GM21447 (cell line): ENCODE measurements at regions not wholly inside any gene's neighbourhood (a gene's known extent, or its start where the extent isn't known, plus 50 kb on each side); places are given as distances from the start of the nearest gene placed in this dataset.
A peak's percentile ranks its signal among the peaks of the same experiment; 100 is the strongest.
"Not testable (repeated sequence)": the region's sequence is repeated elsewhere in the genome, so short reads cannot be mapped to it uniquely, and the experiment has no call there.

Experiments used
- ATAC-seq: cut with Tn5 transposase; IDR thresholded peaks from one replicate; pipeline ENCODE4 v1.9.1; 2021; ENCODE audit not compliant: unreplicated experiment

DNA sequence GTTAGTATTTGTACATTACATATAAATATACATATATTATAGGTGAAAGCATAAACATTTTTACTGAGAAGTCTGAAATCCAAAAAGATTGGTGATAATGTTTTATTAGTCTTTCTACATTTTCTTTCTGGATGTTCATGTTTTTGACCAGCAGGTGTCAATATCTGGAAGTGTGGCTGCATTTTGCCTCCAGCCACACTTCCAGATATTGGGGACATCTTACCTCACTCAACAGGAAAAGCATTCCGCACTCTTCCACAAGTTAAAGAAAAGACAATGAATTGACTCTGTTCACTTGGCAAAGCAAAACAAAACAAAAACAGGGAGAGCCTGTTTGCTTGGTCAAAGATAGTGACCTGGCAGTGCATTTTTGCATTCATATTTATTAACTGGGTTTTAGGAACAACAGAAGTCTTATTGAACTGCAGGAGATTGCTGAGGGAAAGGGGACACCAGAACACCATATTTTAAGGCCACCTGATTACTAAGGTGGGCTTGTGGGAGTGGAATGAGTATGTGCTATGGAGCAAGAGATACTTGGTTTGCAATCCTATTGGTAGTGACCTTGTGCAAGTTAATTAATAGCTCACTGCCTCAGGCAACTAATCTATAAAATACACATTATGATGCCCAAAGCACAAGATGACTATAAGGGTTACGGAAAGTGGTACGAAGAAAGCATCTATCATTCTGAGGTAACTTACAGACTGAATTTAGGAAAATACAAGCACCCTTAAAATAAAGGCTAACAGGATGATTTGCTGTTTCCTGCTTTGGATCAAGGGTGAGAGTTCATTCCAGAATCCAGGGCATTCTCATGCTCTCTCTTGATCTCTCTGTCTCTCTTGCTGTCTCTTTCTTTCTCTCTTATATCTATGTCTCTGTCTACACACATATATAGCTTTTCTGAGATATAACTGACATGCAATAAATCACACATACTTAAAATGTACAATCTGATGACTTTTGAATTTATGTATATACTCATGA, 389.9 kb upstream of the EMCN start:
- no peak for ATAC-seq

DNA sequence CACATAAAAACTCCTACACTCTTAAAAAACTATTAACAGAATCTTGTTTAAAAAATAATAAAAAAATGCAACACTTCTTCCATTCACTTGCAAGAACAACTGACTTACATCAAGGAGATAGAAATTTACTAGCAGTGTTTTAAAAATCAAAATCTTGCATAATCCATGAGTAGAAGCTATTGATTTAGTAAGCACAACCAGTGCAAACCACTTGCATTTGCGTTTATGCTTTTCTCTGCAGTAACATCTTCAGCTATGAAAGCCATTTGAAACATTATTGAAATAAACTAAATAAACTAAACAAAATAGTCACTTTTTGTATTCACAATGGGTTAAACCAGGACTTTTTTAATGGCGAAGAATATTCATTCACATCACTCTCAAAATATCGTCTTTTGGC, 389.2 kb upstream of the EMCN start:
- ATAC-seq = no peak

DNA sequence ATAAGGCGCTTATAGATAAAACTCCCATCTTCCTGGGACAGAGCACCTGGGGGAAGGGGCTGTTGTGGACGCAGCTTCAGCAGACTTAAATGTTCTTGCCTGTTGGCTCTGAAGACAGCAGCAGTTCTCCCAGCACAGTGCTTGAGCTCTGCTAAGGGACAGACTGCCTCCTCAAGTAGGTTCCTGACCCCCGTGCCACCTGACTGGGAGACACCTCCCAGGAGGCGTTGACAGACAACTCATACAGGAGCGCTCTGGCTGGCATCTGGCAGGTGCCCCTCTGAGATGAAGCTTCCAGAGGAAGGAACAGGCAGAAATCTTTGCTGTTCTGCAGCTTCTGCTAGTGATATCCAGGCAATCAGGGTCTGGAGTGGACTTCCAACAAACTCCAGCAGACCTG, 383.1 kb upstream of the EMCN start:
- ATAC-seq = not testable (repeated sequence)

DNA sequence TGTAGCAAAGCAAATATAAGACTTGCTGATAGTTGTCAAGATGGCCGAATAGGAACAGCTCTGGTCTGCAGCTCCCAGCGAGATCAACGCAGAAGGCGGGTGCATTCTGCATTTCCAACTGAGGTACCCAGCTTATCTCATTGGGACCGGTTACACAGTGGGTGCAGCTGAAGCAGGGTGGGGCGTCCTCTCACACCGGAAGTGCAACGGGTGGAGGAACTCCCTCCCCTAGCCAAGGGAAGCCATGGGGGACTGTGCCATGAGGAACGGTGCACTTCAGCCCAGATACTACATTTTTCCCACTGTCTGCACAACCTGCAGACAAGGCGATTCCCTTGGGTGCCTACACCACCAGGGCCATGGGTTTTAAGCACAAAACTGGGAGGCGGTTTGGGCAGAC, 382.3 kb upstream of the EMCN start:
- ATAC-seq = no peak

DNA sequence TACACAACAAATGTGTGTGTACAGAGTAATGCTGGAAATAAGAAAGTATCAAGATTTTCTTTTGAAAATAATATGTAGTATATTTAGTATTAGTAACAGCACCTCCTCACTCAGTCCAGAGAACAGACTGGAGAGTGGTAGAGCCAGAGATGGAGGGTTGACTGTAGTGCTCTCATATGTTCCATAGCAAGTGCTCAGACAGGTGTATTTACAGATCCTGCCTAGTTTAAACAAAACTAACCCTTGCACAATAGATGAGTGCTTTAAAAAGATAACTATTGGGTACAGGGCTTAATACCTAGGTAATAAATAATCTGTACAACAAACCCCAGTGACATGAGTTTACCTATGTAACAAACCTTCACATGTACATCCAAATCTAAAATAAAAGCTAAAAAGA, 381.0 kb upstream of the EMCN start:
- no peak for ATAC-seq

DNA sequence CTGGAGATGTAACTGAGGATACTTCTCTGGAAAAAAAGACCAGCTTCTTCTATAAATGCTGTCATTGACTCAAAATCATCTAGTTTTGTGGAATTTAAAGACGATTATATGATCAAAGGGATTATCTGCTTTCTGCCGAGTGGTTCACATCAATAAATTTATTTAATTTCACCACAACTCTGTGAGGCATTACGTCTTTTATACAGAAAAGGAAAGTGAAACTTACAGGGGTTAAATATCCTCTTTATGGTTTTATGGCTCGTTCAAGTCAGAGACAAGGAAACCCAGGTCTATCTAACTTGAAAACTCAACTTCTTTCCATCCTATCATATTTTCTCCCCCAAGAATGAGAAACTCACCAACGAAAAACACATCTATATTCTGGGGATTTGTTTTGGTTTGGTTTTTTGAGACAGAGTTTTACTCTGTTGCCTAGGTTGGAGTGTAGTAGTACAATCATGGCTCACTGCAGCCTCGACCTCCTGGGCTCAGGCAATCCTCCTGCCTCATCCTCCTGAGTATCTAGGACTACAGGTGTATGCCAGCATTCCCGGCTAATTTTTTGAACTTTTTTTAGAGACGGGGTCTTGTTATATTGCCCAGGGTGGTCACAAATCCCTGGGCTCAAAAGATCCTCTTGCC, 377.9 kb upstream of the EMCN start:
- peak; percentile 96 for ATAC-seq

DNA sequence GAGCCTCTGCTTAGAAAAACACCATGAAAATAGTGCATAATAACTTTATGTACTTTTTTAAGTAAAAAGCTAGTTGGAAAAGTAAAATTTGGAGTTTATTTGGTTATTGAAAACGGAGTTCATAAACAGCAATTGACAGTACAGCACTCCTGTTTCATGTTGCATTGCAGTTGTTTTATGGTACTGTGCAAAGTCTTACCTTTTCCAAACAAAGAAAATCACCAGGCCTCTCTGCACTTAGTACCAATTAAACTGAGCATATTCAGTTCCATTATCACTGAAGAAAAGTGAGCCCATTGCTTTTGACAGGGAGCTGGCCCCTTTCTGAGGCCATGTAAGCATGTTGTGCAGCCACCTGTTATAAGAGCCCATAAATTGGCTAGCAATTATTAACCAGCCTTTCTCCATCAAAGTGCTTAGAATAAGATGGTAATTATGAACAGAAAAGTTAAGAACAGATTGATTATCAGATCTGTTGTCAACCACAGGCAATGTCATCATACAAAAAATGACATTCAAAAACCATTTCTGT, 376.6 kb upstream of the EMCN start:
- ATAC-seq = no peak

DNA sequence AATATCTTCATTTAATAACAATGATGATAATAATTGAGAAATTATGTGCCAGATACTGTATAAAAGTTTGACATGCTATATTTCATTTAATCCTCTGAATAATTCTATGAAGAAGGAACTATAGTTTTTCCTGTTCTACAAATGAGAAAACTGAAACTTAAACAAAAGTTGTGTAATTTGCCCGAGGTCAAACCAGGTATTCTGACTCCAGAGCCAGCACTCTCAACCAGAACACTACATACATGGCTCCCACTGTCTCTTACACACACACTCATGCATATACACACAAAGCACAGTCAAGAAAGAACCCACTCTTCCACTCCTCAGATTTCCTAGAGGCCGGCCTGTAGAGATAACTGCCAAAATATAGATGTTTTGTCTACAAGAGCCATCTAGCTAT, 374.0 kb upstream of the EMCN start:
- no peak for ATAC-seq

DNA sequence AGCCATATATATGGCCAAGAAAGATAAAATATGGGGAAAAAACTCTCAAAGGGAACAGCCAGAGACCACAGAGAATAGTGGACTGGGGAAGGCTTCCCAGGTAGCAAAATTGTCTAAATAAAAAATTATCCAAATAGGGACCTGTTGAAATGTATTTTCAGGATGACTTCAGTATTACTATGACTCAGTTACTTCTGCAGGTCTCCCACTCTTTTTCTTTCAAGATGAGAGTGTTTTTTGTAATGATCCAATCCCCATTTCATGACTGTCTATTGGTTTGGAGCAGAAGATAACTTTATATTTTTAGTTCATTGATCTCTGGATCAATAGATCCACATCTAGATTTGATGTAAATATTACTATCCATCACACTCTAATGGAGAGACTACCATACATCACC, 372.1 kb upstream of the EMCN start:
- ATAC-seq = no peak

DNA sequence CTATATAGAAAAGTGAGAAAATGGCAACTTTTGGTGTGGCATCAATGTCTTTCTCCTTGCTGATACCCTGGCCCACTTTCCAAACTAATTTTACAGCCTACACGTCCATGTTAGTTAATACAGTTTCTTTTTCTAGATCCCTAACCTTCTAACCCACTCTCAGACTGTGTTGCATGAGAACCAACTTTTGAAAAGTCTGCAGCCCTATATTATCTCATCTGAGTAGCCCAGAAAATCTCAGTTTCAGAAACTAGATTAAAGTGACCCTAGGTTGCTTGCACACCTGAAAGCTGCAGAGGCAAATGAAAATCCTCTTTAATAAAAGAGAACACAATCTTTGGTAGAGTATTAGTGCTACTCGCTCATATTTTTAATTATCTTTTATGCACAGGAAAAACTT, 371.6 kb upstream of the EMCN start:
- no peak for ATAC-seq

DNA sequence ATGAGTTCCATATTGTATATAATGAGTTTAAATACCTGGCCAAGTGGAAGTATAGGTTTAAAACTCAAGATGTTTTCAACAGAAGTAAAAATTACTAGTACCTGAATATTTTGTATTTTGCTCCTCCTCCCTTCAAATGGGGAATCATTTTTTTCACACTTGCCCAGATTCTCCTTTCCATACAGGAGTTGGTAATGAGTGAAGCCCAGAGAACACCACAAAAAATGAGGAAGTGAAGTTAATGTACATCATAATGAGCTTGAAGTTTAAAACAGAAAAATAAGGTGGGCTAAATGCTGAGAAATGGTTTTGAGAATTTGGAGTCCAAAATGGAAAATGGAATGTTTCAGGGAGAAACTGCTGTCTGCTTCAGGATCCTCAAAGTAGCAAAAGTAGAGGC, 364.8 kb upstream of the EMCN start:
- ATAC-seq = no peak

DNA sequence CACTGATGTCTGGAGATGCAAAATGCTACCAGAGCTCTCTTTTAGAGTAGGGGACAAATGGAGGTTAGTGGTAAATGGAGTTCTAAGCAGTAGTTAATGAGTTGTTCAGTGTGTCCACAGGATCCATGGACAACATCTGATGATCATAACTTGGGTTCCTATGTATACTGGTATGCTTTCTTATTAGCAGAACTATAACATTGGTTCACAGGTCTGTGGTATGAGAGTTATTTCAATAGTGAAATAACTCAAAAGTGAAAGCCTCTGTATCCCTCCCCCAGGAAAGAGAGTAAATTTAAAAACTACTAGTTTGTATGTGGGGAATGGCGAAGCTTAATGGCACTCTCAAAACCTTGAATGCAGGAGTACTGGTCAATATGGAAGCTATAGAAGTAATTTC, 363.5 kb upstream of the EMCN start:
- no peak for ATAC-seq

DNA sequence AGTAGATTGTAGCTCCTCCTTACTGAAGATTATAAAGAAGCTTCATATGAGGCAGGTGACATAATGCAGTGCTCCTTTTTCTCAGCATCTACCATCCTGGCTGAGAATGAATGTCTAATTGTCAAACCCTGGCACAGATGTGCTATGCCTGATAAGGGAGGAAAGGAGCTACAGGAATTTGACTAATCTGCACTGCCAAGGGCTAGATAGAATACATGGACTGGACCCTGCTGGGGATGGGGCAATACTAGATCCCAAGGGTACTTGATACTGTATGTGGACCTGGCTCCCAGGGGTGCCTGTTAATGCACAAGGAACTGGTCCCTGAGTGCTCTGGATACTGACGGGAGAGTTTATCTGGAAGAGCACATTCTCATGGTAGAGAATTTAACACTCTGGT, 362.2 kb upstream of the EMCN start:
- ATAC-seq = no peak

DNA sequence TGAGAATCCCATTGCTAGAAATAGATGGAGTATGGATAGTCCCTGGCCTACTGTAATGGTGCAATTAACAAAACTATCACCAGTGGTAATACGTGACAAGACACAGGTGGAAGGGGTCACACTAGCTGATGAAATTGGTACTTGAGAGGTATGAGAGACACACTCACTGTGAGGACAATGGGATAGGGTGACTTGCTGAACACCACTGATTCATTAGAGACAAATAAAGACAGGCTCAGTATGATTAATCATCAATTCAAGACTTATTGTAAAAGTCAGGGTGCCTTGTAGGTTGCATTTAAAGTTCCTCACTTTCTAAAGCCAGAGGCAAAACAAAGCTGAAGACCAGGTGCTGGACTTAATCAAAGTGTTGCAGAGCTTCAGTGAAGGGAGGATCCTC, 361.6 kb upstream of the EMCN start:
- ATAC-seq = no peak

DNA sequence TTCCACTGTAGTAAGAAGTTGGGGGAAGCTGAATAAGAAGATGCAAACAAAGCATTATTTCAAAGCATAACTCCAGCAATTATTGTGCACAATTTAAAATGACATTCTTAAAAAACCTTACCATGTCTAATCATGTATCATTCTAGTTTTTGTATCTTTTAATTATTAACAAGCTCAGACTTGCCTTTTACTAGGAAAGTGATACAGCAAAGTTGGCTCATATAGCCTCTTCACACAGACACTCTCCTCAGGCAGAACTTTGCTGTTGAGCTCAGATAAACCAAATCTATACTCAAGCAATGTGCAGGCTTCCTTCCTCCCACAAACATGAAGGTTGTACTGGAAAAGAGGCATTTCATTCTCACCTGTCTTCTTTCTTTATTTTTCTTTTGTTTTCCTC, 358.7 kb upstream of the EMCN start:
- no peak for ATAC-seq

DNA sequence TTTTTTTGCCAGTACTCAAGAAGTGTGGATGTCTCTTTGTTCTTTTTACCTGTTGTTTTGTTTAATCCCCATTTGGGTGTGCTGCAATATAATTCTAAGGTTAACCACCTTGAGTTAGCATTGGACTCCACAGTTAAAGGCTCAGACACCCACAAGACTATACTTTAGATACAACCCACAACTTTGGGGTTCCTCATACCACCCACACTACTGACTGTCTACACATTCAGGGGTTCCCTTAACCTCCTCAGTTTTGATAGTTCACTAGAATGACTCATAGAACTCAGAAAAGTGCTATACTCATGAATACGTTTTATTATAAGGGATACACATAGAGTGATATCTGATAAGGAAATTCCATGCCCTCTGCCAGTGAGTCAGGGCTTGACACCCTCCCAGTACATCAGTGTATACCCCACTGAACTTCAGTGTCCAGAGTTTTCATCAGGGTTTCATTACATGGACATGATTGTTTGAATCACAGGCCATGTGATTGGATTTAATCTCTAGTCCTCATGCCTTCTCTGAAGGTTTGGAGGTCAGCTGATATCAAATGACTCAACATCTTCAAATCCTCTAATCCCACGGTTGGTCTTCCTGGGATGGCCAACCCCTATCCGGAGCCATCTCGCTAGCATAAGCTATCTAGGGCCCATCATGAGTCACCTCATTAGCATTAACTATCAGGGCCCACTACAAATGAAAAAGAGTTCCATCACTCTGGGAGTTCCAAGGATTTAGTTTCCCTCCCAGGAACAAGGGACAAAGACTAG, 357.7 kb upstream of the EMCN start:
- no peak for ATAC-seq

DNA sequence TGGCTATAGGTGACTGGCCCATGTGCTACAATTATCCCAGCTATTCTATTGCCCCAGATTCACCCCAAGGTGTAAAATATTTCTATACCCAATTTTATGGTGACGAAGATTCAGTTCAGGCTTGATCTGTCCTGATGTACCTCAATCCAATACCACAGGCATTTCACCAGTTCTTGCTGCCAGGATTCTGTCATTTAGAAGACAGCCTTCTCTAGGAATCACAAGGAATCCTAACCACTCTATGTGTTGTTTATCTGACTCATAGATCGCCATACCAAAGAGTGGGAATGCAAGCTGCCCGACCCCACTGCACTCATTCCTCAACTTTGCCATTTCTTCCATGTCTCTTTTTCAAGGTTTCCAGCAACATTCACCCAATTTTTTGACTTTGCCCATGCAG, 355.0 kb upstream of the EMCN start:
- ATAC-seq = no peak

DNA sequence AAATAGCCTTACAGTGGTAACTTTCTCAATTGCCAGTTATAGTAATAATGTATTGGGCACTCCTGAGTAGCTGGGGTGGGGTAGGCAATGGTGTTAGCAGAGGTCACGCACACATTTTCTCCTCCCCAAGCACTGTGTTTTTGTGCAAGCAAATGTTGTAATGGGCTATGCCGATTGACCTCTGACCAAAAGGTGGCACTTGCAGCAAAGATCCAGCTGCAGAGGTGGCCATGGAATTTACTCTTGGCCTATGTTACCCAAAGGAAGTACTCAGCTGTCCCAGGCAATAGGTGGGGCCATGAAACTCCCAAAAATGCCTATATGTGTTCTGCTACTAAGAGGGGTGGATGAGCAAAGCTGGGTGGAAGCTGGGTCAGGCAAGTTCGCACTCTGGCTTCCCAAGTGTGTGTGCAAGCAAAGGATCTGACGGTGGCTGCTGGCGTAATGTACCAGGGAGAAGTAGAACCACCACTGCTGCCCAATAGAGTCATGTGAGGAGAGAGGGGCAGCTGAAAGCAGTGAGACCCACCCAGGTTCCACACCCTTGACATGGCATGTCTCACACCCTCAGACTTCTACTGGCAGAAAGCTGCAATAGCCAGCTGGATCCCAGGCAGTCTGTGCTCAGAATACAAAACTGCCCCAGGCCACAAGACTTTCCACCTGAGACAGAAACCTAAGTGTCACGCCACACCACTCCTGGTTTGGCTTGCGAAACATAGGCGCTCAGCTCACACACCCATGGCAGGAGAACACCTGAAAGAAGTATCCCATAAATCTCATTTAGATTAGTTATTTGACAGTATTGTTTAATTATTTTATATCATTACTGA, 353.3 kb upstream of the EMCN start:
- ATAC-seq = no peak

DNA sequence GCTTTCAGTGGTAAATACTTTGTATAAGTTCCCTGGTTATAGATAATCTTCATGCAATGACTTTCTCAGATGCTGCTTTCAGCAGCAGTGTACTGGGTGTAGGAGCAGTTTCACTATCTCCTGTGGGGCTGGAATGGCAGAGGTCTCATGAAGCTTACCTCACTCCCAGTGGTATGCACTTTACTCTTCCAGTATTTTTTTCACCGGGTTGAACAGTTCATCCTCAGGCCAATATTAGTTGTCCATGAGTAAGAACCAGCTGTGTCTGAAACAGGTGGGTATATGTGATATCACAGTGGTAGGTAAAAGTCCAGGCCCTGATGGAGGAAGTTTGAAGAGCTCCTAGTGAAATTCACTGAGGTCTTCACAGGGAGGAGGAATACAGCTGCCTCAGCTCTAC, 351.5 kb upstream of the EMCN start:
- no peak for ATAC-seq

DNA sequence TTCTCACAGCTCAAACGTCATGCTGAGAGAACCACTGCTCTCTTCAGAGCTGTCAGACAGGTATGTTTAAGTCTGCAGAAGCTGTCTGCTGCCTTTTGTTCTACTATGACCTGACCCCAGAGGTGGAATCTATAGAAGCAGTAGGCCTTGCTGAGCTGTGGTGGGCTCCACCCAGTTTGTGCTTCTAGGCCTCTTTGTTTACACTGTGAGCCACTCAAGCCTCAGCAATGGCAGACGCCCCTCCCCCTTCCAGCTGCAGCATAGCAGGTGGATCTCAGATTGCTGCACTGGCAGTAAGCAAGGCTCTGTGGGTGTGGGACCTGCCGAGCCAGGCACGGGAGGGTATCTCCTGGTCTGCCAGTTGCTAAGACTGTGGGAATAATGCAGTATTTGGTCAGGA, 350.5 kb upstream of the EMCN start:
- not testable (repeated sequence) for ATAC-seq

DNA sequence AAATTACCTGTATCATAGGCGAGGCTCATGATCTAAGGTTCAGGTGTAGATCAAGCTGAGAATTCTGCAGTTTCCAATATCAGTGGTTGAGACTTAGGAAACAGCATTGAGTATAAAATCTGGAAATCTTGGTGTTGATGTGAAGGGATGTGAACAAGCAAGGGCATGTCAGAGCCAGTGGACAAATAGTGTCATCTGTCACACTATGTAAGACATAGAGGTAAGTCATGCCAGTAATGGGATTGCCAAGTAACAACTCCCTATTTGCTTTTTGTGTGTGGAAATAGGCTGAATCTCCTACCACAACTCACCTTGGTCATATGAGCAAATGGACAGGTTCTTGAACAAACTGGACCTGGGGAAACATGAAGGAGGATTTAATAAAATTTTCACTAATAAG, 334.5 kb upstream of the EMCN start:
- ATAC-seq = no peak
